HG02588 (cell line): ENCODE measurements at regions not wholly inside any gene's neighbourhood (a gene's known extent, or its start where the extent isn't known, plus 50 kb on each side); places are given as distances from the start of the nearest gene placed in this dataset.
"Not testable (repeated sequence)": the region's sequence is repeated elsewhere in the genome, so short reads cannot be mapped to it uniquely, and the experiment has no call there.

ENCODE experiments used
- ATAC-seq: cut with Tn5 transposase; IDR thresholded peaks from one replicate; pipeline ENCODE4 v1.9.1; 2021; ENCODE audit warnings: mild to moderate bottlenecking, moderate library complexity; ENCODE audit not compliant: unreplicated experiment

- no peak for ATAC-seq
These were observed 192.5 kb downstream of the TECRL start for GRCh38 chr4:64216741-64217140.

DNA sequence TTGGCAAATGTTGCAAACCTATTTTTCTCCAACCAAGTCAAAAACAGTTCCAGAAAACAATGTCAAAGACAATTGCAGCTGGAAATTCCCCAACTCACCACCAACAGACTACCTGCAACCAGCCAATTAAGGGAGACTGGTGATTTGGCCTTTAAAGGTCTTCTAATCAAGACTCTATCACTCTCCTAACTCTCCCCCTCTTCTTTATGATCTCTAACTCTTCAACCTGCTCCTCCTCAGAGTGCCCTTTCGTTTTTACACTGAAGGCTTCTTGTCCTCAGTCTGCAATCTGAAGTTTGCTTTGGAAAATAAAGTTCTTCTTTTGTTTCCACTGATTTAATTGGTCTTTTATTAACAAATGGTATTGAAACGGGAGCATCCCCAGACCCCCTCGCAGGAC is 203.9 kb downstream of the TECRL start:
- no peak for ATAC-seq

- no peak for ATAC-seq
These were observed 209.2 kb downstream of the TECRL start for GRCh38 chr4:64200001-64200555.

- no peak for ATAC-seq
These were observed 213.7 kb downstream of the TECRL start for GRCh38 chr4:64195582-64195981.

DNA sequence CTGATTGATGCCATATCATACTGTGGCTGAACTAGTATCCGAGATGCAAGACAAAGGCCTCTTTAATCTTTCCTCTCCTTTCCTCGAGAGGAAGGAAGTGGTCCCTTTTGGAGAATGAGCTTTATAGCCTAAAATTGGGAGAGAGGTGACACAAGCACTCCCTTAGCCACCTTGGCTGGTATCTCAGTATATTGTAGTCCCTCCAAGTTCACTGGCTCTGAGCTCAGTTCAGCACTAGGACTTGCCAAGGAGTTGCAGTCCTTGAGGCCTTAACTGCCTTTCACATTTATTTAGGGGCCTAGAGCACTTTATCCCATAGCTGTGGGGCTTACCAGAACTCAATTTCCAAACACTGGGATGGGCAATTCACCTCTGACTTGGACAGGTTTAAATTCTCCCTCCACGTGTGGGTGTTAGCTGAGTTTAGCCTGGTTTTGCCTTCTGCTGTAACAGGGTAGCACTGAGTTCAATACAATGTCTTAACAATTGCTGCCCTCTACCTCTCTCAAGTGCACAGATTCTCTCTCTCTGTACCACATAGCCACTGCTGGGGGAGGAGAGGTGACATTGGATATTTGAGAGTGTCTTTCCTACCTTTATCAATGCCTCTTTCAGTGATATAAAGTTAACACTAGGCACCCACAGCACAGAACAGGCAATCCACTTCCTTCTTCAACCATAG is 216.4 kb downstream of the TECRL start:
- no peak for ATAC-seq

DNA sequence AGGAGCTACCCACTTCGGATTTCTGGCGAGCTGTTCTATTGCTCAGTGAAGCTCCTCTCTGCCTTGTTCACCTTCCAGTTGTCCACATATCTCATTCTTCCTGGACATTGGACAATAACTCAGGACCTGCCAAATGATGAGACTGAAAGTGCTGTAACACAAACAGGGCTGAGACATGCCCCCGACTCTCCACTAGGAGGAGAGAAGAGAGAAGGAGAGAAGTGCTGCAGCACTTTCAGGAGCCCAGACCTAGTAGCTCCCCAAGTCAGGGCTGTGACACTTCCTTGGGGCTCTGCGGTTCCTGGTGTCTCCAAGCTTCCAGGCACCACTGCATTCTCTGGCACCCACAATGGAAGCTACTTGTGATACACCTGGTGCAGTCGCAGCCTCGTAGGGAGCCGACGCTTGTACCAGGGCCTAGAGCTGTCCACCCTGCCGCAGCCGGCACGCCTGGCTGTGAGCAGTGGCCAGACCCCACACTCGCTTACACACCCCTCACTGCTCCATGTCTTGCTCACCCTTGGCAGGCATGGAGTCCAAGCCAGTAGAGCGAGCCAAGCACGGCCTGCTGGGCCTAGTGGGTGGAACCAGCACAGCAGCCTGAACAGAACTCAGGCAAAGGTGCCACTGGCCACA is 234.9 kb downstream of the TECRL start:
- no peak for ATAC-seq

GRCh38 chr4:64166365-64166764 is 242.9 kb downstream of the TECRL start:
- ATAC-seq, result no peak

GRCh38 chr4:64158648-64159326 is 250.5 kb downstream of the TECRL start:
- ATAC-seq, result peak; percentile 78

- no peak for ATAC-seq
These were observed 251.9 kb downstream of the TECRL start for GRCh38 chr4:64157397-64157796.

- ATAC-seq, result no peak
These were observed 253.0 kb downstream of the TECRL start for GRCh38 chr4:64156253-64156652.

DNA sequence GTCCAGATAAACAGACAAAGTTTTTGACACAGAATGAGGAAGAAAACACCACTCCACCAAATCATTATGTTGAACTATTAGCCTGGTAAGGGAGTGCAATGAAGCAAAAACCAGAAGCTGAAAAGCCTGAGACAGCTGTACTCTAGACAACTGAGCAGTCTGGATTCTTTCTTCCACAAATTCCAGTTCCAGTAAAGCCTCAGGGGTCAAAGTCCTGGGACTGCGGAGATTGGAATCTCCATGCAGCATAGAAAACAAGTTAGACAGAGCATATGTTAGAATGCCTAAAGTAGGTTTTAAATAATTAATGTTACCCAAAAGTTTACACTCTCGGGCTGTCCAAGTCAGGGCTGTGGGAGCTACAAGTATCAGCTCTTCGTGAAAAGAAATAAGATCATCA is 263.2 kb downstream of the TECRL start:
- no peak for ATAC-seq

- ATAC-seq, result no peak
These were observed 264.3 kb downstream of the TECRL start for GRCh38 chr4:64144994-64145393.

DNA sequence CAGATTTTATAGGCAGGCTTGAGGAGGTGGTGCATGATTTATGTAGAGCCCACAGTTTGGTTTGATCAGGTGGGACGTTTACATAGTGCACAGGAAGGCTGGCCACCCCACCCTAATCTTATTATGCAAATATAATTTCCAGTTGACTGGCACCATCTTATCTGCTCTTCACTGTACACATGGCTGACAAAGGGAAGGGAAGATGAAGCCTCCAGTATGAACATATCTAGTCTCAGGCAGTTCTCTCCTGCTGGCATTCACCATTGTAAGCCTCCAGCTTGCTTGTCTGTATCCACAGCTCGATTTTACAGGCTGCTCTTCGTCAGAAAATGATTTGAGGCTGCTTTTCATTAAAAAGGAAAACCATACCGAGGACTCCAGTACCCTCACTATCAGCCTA is 278.3 kb downstream of the TECRL start:
- no peak for ATAC-seq

DNA sequence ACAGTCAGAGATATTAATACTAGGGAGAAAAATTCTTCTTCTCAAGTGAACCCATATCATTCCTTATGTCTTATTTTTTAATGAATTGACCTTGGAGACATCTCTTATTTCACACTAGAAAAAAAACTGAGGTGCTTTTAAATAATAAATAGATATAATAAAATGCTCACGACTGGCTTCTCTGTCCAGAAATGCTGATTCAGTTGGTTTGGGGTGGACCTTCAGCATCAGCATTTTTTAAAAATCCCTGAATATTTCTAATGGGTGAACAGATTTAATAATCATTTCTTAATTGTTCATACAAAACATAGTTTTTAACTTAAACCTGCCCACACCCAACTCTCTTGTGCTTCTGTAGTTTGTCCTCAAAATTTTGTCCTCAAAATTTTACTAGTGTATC is 283.9 kb downstream of the TECRL start:
- ATAC-seq, result no peak

DNA sequence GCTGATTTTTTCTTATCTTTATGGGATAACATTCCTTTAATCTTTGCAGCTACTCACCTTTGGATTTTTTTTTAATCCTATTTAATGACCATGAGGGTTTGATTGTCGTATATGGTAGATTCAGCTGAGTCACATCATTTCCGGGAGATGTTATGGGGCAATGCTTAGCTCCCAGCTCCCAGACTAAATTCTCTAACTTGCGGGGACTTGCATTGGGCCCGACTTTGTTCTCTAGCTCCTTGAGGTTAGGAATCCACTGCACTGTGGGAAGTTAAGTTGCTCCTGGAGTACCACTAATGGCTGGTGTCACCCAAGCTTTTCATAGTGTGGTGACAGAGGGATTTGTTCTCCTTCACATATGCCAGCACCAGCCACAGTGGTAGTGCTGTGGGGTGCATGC is 287.4 kb downstream of the TECRL start:
- no peak for ATAC-seq

DNA sequence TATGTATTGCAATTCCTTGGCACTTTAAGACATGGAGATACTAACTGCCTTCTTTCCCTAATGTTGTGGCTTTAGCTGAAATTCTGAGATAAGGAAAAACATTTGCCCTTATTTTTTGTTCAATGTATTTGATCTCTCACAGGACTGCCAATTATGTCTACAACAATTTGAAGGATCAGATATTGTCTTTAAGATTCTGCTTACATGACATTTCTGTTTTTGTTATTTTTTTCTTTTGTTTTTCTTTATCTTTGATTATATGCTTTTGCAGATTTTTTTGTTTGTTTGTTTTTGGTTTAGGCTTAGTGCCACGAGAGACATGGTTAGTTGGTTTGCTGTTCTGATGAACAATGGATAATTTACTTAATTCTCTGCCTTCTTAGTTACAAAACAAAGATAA is 303.3 kb downstream of the TECRL start:
- ATAC-seq, result no peak

DNA sequence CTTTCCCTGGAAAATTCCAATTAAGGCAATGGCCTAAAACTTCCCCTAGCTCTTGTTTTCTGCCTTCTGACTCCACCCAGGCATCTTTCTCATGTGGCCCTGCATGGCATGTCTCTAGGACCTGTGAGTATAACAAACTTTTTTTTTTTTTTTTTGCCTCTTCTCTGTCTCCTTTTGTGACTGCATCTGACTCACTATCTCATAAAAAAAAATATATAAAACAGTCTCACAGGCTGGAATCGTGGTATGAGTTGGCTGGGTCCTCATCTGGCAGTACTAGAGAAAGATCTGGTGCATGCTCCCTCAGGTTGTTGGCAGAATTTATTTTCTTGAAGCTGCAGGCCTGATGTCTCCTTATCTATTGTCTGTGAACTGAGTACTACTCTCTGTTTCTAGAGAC is 313.9 kb downstream of the TECRL start:
- no peak for ATAC-seq

GRCh38 chr4:64079316-64079715 is 329.9 kb downstream of the TECRL start:
- ATAC-seq, result no peak

DNA sequence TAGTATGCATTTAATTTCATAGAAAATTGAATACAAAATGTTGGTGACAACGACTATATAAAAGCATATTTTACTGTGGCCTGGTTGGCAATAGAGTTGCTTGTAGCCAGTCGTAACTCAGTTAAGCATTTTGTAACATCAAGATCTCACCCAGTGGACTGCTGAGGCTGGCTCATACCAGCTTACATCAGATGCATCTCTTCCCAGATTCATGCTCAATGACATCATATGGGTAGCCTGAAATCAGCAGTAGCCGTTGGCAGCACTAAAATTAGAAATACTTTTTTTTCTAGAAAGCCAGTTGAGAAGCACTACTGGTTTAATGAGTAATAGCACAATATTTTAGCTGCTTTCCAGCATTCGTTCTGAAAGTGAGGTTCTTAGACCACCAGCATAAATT is 341.2 kb downstream of the TECRL start:
- no peak for ATAC-seq

DNA sequence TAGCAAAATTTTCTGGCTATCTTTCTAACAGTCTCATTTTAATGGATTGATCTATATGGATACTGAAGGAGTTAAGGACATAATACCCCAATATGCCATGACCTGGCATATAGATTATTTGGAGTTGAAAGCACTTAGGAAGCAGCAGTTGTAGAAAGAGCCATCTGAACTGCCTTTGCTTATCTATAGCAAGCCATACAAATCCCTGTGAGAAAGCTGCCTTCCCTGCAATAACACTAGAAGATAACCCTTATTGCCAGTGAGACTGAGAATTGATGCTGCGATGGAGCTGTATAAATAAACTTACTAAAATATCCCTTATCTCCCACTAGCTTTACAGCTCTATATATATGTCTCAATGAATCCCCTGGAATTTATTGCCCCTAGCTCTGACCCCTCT is 346.3 kb downstream of the TECRL start:
- ATAC-seq, result no peak

DNA sequence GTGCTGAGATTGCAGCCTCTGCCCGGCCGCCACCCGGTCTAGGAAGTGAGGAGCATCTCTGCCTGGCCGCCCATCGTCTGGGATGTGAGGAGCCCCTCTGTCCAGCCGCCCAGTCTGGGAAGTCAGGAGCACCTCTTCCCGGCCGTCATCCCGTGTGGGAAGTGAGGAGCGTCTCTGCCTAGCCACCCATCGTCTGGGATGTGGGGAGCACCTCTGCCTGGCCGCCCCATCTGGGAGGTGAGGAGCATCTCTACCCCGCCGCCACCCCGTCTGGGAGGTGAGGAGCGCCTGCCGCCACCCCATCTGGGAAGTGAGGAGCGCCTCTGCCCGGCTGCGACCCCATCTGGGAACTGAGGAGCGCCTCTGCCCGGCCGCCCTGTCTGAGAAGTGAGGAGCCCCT is 372.2 kb downstream of the TECRL start:
- ATAC-seq, result not testable (repeated sequence)

DNA sequence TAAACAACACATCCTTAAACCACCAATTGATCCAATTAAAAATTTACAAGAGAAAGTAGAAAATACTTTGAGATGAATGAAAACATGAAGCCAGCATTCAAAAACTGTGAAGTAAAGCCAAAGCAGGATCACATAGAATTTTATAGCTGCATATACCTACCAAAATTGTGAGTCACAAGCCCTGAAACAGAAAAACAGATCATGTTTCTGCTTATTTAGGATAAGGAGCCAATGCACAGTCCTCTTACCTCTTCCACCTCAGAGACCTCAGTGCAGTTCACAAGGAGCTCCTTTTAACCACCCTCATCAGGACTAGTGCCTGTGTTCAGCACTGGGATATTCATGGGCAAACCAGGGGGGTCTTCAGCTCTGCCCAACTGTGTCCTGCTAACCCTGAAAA is 386.7 kb downstream of the TECRL start:
- ATAC-seq, result no peak
